GM12878 (cell line): ENCODE measurements at regions not wholly inside any gene's neighbourhood (a gene's known extent, or its start where the extent isn't known, plus 50 kb on each side); places are given as distances from the start of the nearest gene placed in this dataset.

Source experiments
- EP300 ChIP-seq, 2 experiments: fragments of 150-350 bp in 1 of 2; IDR thresholded peaks; 2 replicates each; pipeline ENCODE4 v1.6.1; 2011 to 2012; ENCODE audit warnings: low read depth in 2 of 2, low read length in 2 of 2, borderline replicate concordance in 1 of 2, improper control_type of control experiment in 1 of 2, inconsistent platforms in 1 of 2; ENCODE audit not compliant: control insufficient read depth in 1 of 2
- ETV6 ChIP-seq, 2 experiments: fragments of 450-650 bp in 1 of 2; IDR thresholded peaks in 1 of 2; conservative IDR thresholded peaks in 1 of 2; 2 replicates each; pipeline ENCODE4 v1.6.1; 2014; ENCODE audit warnings: antibody characterized with exemption in 1 of 2, borderline replicate concordance in 1 of 2, low read depth in 1 of 2, mild to moderate bottlenecking in 1 of 2, moderate library complexity in 1 of 2
- EZH2 ChIP-seq: IDR thresholded peaks from 2 replicates; pipeline ENCODE4 v1.6.1; 2012; ENCODE audit warnings: low read depth, mild to moderate bottlenecking, control low read depth, inconsistent platforms, low read length, borderline replicate concordance; ENCODE audit not compliant: control insufficient read depth
- JUND ChIP-seq: IDR thresholded peaks from 2 replicates; pipeline ENCODE4 v1.6.1; 2012; ENCODE audit warnings: low read depth, mild to moderate bottlenecking, low read length, improper control_type of control experiment, moderate library complexity
- LARP7 ChIP-seq: fragments of 450-650 bp; IDR thresholded peaks from 2 replicates; pipeline ENCODE4 v1.6.1; 2017; ENCODE audit warnings: mild to moderate bottlenecking
- NFIC ChIP-seq: IDR thresholded peaks from 2 replicates; pipeline ENCODE4 v1.6.1; 2012; ENCODE audit warnings: low read depth, mild to moderate bottlenecking, inconsistent platforms, low read length, moderate library complexity
- RELA ChIP-seq: fragments of 450-650 bp; IDR thresholded peaks from 2 replicates; pipeline ENCODE4 v1.8.0; 2014; ENCODE audit warnings: borderline replicate concordance; ENCODE audit not compliant: partially characterized antibody
- SUZ12 ChIP-seq: fragments of 200-600 bp; sonication (generic); IDR thresholded peaks from one replicate; pipeline ENCODE4 v1.6.1; 2018; ENCODE audit warnings: antibody characterized with exemption, mild to moderate bottlenecking; ENCODE audit not compliant: unreplicated experiment
- TAF1 ChIP-seq: IDR thresholded peaks from 2 replicates; pipeline ENCODE4 v1.6.1; 2011; ENCODE audit warnings: mild to moderate bottlenecking, low read depth, low read length, borderline replicate concordance
- ZNF207 ChIP-seq: fragments of 450-650 bp; IDR thresholded peaks from 2 replicates; pipeline ENCODE4 v1.6.1; 2014; ENCODE audit warnings: antibody characterized with exemption, mild to moderate bottlenecking, borderline replicate concordance
- ZSCAN29 ChIP-seq: fragments of 450-650 bp; IDR thresholded peaks from 2 replicates; pipeline ENCODE4 v1.6.1; 2017; ENCODE audit warnings: mild to moderate bottlenecking, moderate library complexity
- TF ChIP-seq, protein P1 (sequence below): IDR thresholded peaks from 2 replicates; pipeline ENCODE4 v1.6.1; 2011; ENCODE audit warnings: low read depth, low read length, improper control_type of control experiment, borderline replicate concordance
- TF ChIP-seq, protein P2 (sequence below), 3 experiments: IDR thresholded peaks in 2 of 3; conservative IDR thresholded peaks in 1 of 3; 2 replicates each; pipeline ENCODE4 v1.5.1; 2011; ENCODE audit warnings: low read depth in 3 of 3, low read length in 3 of 3, mild to moderate bottlenecking in 3 of 3, control low read depth in 2 of 3, moderate library complexity in 2 of 3, inconsistent platforms in 1 of 3, mixed read lengths in 1 of 3; ENCODE audit not compliant: control insufficient read depth in 2 of 3, insufficient read depth in 1 of 3; ENCODE audit errors: extremely low read depth in 1 of 3
- TF ChIP-seq, protein P3 (sequence below): fragments of 450-650 bp; formaldehyde crosslinking; IDR thresholded peaks from 2 replicates; pipeline ENCODE4 v1.5.0; 2022; ENCODE audit warnings: mild to moderate bottlenecking, missing genetic modification characterization

DNA sequence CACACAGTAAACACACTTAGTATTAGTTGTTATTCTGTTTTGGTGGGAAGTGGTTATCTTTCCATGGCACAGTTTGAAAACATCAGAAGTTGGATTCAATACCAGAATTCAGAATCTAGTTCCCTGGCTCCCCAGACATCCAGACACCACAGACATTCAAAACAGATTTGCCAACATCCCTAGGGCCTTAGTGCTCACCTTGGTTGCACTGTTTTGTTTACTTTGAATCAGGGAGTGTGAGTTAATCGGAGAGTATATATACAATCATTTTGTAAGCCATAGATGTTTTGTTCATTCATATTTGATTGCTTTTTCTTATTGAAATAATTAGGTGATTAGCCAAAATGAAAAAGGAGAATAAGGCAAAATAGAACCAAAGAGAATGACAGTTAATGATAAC is 324.7 kb upstream of the CLNK start:
- no peak for TF ChIP-seq SUZ12
- TF ChIP-seq, protein P1, sequence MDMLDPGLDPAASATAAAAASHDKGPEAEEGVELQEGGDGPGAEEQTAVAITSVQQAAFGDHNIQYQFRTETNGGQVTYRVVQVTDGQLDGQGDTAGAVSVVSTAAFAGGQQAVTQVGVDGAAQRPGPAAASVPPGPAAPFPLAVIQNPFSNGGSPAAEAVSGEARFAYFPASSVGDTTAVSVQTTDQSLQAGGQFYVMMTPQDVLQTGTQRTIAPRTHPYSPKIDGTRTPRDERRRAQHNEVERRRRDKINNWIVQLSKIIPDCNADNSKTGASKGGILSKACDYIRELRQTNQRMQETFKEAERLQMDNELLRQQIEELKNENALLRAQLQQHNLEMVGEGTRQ: no peak
- TF ChIP-seq NFIC: no peak
- no peak for TF ChIP-seq ETV6 (conservative IDR thresholded peaks at IDR 0.05 in 1 of 2, IDR thresholded peaks at IDR 0.05 in 1 of 2; ENCODE audit: borderline replicate concordance in 1 of 2, low read depth in 1 of 2)
- no peak for TF ChIP-seq LARP7
- no peak for TF ChIP-seq EZH2
- TF ChIP-seq EP300 (IDR thresholded peaks at IDR 0.05; ENCODE audit: borderline replicate concordance in 1 of 2, control insufficient read depth in 1 of 2, low read depth in 2 of 2, low read length in 2 of 2): no peak
- no peak for TF ChIP-seq JUND
- TF ChIP-seq ZSCAN29: no peak
- TF ChIP-seq, protein P2, sequence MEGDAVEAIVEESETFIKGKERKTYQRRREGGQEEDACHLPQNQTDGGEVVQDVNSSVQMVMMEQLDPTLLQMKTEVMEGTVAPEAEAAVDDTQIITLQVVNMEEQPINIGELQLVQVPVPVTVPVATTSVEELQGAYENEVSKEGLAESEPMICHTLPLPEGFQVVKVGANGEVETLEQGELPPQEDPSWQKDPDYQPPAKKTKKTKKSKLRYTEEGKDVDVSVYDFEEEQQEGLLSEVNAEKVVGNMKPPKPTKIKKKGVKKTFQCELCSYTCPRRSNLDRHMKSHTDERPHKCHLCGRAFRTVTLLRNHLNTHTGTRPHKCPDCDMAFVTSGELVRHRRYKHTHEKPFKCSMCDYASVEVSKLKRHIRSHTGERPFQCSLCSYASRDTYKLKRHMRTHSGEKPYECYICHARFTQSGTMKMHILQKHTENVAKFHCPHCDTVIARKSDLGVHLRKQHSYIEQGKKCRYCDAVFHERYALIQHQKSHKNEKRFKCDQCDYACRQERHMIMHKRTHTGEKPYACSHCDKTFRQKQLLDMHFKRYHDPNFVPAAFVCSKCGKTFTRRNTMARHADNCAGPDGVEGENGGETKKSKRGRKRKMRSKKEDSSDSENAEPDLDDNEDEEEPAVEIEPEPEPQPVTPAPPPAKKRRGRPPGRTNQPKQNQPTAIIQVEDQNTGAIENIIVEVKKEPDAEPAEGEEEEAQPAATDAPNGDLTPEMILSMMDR (IDR thresholded peaks at IDR 0.05 in 2 of 3, conservative IDR thresholded peaks at IDR 0.05 in 1 of 3; ENCODE audit: control insufficient read depth in 2 of 3, extremely low read depth in 1 of 3, insufficient read depth in 1 of 3, low read depth in 3 of 3, low read length in 3 of 3): no peak
- no peak for TF ChIP-seq ZNF207
- TF ChIP-seq TAF1: no peak
- TF ChIP-seq, protein P3, sequence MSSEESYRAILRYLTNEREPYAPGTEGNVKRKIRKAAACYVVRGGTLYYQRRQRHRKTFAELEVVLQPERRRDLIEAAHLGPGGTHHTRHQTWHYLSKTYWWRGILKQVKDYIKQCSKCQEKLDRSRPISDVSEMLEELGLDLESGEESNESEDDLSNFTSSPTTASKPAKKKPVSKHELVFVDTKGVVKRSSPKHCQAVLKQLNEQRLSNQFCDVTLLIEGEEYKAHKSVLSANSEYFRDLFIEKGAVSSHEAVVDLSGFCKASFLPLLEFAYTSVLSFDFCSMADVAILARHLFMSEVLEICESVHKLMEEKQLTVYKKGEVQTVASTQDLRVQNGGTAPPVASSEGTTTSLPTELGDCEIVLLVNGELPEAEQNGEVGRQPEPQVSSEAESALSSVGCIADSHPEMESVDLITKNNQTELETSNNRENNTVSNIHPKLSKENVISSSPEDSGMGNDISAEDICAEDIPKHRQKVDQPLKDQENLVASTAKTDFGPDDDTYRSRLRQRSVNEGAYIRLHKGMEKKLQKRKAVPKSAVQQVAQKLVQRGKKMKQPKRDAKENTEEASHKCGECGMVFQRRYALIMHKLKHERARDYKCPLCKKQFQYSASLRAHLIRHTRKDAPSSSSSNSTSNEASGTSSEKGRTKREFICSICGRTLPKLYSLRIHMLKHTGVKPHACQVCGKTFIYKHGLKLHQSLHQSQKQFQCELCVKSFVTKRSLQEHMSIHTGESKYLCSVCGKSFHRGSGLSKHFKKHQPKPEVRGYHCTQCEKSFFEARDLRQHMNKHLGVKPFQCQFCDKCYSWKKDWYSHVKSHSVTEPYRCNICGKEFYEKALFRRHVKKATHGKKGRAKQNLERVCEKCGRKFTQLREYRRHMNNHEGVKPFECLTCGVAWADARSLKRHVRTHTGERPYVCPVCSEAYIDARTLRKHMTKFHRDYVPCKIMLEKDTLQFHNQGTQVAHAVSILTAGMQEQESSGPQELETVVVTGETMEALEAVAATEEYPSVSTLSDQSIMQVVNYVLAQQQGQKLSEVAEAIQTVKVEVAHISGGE (CRISPR knock-in tag): no peak
- no peak for TF ChIP-seq RELA
